HEK293T (cell line): ENCODE measurements at regions not wholly inside any gene's neighbourhood (a gene's known extent, or its start where the extent isn't known, plus 50 kb on each side); places are given as distances from the start of the nearest gene placed in this dataset.

Experiments used
- CTCF ChIA-PET: fragments of 350-600 bp; formaldehyde crosslinking; extraction: SDS; loops from one replicate; lab custom pipeline; 2021; ENCODE audit warnings: antibody characterized with exemption, inconsistent platforms; lab: Yijun Ruan, JAX
- POLR2A ChIA-PET: fragments of 350-600 bp; formaldehyde crosslinking; extraction: SDS; loops from one replicate; lab custom pipeline; 2020; ENCODE audit warnings: antibody characterized with exemption, inconsistent platforms; lab: Yijun Ruan, JAX
- DNase-seq: peaks from one replicate; pipeline ENCODE4 v3.0.0; 2012; ENCODE audit warnings: mixed read lengths; ENCODE audit errors: extremely low spot score
- ARNT ChIP-seq: fragments of 450-650 bp; IDR thresholded peaks from 2 replicates; pipeline ENCODE4 v1.6.1; 2017; ENCODE audit warnings: mild to moderate bottlenecking
- BHLHE40 ChIP-seq: fragments of 450-650 bp; IDR thresholded peaks from 2 replicates; pipeline ENCODE4 v1.6.1; 2016; ENCODE audit warnings: mild to moderate bottlenecking, moderate library complexity, borderline replicate concordance
- CTBP1 ChIP-seq: fragments of 450-650 bp; IDR thresholded peaks from 2 replicates; pipeline ENCODE4 v1.6.1; 2016; ENCODE audit warnings: borderline replicate concordance
- ELF4 ChIP-seq: fragments of 450-650 bp; IDR thresholded peaks from 2 replicates; pipeline ENCODE4 v1.6.1; 2017; ENCODE audit warnings: antibody characterized with exemption
- FOXA1 ChIP-seq: fragments of 450-650 bp; IDR thresholded peaks from 2 replicates; pipeline ENCODE4 v1.6.1; 2016; ENCODE audit warnings: mild to moderate bottlenecking
- FOXK2 ChIP-seq: fragments of 450-650 bp; IDR thresholded peaks from 2 replicates; pipeline ENCODE4 v1.6.1; 2016; ENCODE audit warnings: mild to moderate bottlenecking
- FOXM1 ChIP-seq: fragments of 450-650 bp; IDR thresholded peaks from 2 replicates; pipeline ENCODE4 v1.6.1; 2017; ENCODE audit warnings: mild to moderate bottlenecking, borderline replicate concordance
- HDGF ChIP-seq: fragments of 450-650 bp; IDR thresholded peaks from 2 replicates; pipeline ENCODE4 v1.6.1; 2017; ENCODE audit warnings: antibody characterized with exemption, borderline replicate concordance
- L3MBTL2 ChIP-seq: fragments of 450-650 bp; conservative IDR thresholded peaks from 2 replicates; pipeline ENCODE4 v1.6.1; 2016; ENCODE audit warnings: mild to moderate bottlenecking
- LEF1 ChIP-seq: fragments of 450-650 bp; IDR thresholded peaks from 2 replicates; pipeline ENCODE4 v1.6.1; 2017; ENCODE audit warnings: mild to moderate bottlenecking, borderline replicate concordance
- NFRKB ChIP-seq: fragments of 450-650 bp; IDR thresholded peaks from 2 replicates; pipeline ENCODE4 v1.6.1; 2016; ENCODE audit warnings: mild to moderate bottlenecking, moderate library complexity
- PKNOX1 ChIP-seq: fragments of 450-650 bp; IDR thresholded peaks from 2 replicates; pipeline ENCODE4 v1.6.1; 2016
- SP1 ChIP-seq: fragments of 450-650 bp; IDR thresholded peaks from 2 replicates; pipeline ENCODE4 v1.6.1; 2017
- SUZ12 ChIP-seq: fragments of 450-650 bp; IDR thresholded peaks from 2 replicates; pipeline ENCODE4 v1.6.1; 2016; ENCODE audit warnings: mild to moderate bottlenecking
- TARDBP ChIP-seq: fragments of 450-650 bp; IDR thresholded peaks from 2 replicates; pipeline ENCODE4 v1.6.1; 2016
- ZNF384 ChIP-seq: fragments of 450-650 bp; IDR thresholded peaks from 2 replicates; pipeline ENCODE4 v1.6.1; 2016

- no peak for TF ChIP-seq SUZ12
- TF ChIP-seq TARDBP: no peak
- no peak for TF ChIP-seq ARNT
- TF ChIP-seq FOXK2: no peak
- no peak for TF ChIP-seq FOXM1
- no peak for TF ChIP-seq HDGF
- TF ChIP-seq LEF1: no peak
- TF ChIP-seq SP1: no peak
- TF ChIP-seq NFRKB: no peak
- TF ChIP-seq CTBP1: no peak
- TF ChIP-seq ELF4: no peak
- no peak for TF ChIP-seq L3MBTL2
- TF ChIP-seq ZNF384: no peak
- TF ChIP-seq BHLHE40: no peak
- no peak for TF ChIP-seq PKNOX1
- no peak for TF ChIP-seq FOXA1
- no peak for DNase-seq
- ChIA-PET CTCF (no interaction called here), POLR2A (no interaction called here)
These were observed 633.5 kb downstream of the RFPL4B start for GRCh38 chr6:112980676-112981075.

GRCh38 chr6:112983713-112984261 is 636.7 kb downstream of the RFPL4B start:
- no peak for DNase-seq
- CTCF ChIA-PET: no interaction called here
- POLR2A ChIA-PET: no interaction called here

GRCh38 chr6:112984899-112985298 is 637.8 kb downstream of the RFPL4B start:
- CTCF ChIA-PET: no interaction called here
- no peak for DNase-seq
- TF ChIP-seq ELF4: no peak
- no peak for TF ChIP-seq FOXM1
- TF ChIP-seq ZNF384: no peak
- TF ChIP-seq FOXA1: no peak
- TF ChIP-seq L3MBTL2: no peak
- no peak for TF ChIP-seq FOXK2
- no peak for TF ChIP-seq LEF1
- TF ChIP-seq SP1: no peak
- no peak for TF ChIP-seq TARDBP
- TF ChIP-seq ARNT: no peak
- no peak for TF ChIP-seq CTBP1
- POLR2A ChIA-PET: no interaction called here

More at GRCh38 chr6:112983713-112984261, 636.7 kb downstream of the RFPL4B start:
- no peak for TF ChIP-seq ZNF384
- TF ChIP-seq CTBP1: no peak
- no peak for TF ChIP-seq ELF4
- TF ChIP-seq ARNT: no peak
- no peak for TF ChIP-seq NFRKB
- TF ChIP-seq FOXM1: no peak
- no peak for TF ChIP-seq PKNOX1

- POLR2A ChIA-PET: no interaction called here
- DNase-seq: no peak
- CTCF ChIA-PET: no interaction called here
- no peak for TF ChIP-seq TARDBP
- no peak for TF ChIP-seq HDGF
- TF ChIP-seq ZNF384: no peak
- no peak for TF ChIP-seq FOXK2
- TF ChIP-seq CTBP1: no peak
- TF ChIP-seq SP1: no peak
- TF ChIP-seq NFRKB: no peak
These were observed 639.2 kb downstream of the RFPL4B start for GRCh38 chr6:112986321-112986720.

- DNase-seq: no peak
- CTCF ChIA-PET: no interaction called here
- TF ChIP-seq SP1 (no peak), ELF4 (no peak), FOXM1 (no peak), L3MBTL2 (no peak), FOXA1 (no peak), LEF1 (no peak), ARNT (no peak)
- POLR2A ChIA-PET: no interaction called here
These were observed 641.6 kb downstream of the RFPL4B start for GRCh38 chr6:112988748-112989147.

GRCh38 chr6:112990971-112991370 is 643.8 kb downstream of the RFPL4B start:
- ChIA-PET CTCF (no interaction called here), POLR2A (no interaction called here)
- no peak for DNase-seq
- no peak for TF ChIP-seq ARNT
- TF ChIP-seq CTBP1: no peak
- TF ChIP-seq PKNOX1: no peak
- no peak for TF ChIP-seq NFRKB
- no peak for TF ChIP-seq BHLHE40
- TF ChIP-seq L3MBTL2: no peak
- TF ChIP-seq FOXA1: no peak
- no peak for TF ChIP-seq LEF1
- TF ChIP-seq FOXK2: no peak
- TF ChIP-seq ZNF384: no peak
- no peak for TF ChIP-seq ELF4
- TF ChIP-seq SP1: no peak

GRCh38 chr6:112991912-112992311 is 644.8 kb downstream of the RFPL4B start:
- no peak for TF ChIP-seq TARDBP
- no peak for TF ChIP-seq PKNOX1
- no peak for TF ChIP-seq ARNT
- no peak for TF ChIP-seq CTBP1
- TF ChIP-seq LEF1: no peak
- TF ChIP-seq ELF4: no peak
- no peak for TF ChIP-seq BHLHE40
- no peak for TF ChIP-seq FOXM1
- TF ChIP-seq HDGF: no peak
- no peak for TF ChIP-seq ZNF384
- TF ChIP-seq NFRKB: no peak
- no peak for TF ChIP-seq FOXA1
- no peak for TF ChIP-seq L3MBTL2
- TF ChIP-seq SUZ12: no peak
- no peak for TF ChIP-seq SP1
- TF ChIP-seq FOXK2: no peak
- DNase-seq: no peak
- POLR2A ChIA-PET: no interaction called here
- CTCF ChIA-PET: interaction anchor here (0.7 kb wide), 1 partner anchor 106 kb away, joined by 4 read pairs; no protein-coding TSS in a partner anchor
